GM23338 (cell line): ENCODE measurements at regions not wholly inside any gene's neighbourhood (a gene's known extent, or its start where the extent isn't known, plus 50 kb on each side); places are given as distances from the start of the nearest gene placed in this dataset.

Experiments
- ATAC-seq: fragments of 200-7000 bp; cut with Tn5 transposase; 3 replicates; pipeline ENCODE4 v1.9.1; 2020
- DNase-seq: peaks from one replicate; pipeline ENCODE4 v3.0.0-alpha.2; 2015; ENCODE audit warnings: low spot score
- H2AFZ ChIP-seq: fragments of 200-600 bp; sonication (generic); 2 replicates; pipeline ENCODE4 v1.8.0; 2016; ENCODE audit warnings: antibody characterized with exemption, mild to moderate bottlenecking, moderate library complexity
- H3F3A ChIP-seq: fragments of 200-600 bp; sonication (generic); replicated peaks from 2 replicates; pipeline ENCODE4 v1.8.0; 2017; ENCODE audit warnings: antibody characterized with exemption, mixed run types, low read depth
- H3K27ac ChIP-seq: fragments of 200-600 bp; sonication (generic); 2 replicates; pipeline ENCODE4 v1.6.1; 2016; ENCODE audit warnings: low read depth
- H3K27me3 ChIP-seq: fragments of 200-600 bp; sonication (generic); 2 replicates; pipeline ENCODE4 v1.8.0; 2016; ENCODE audit warnings: mild to moderate bottlenecking, mixed run types, moderate library complexity; ENCODE audit not compliant: insufficient read depth
- H3K36me3 ChIP-seq: fragments of 200-600 bp; sonication (generic); 2 replicates; pipeline ENCODE4 v1.8.0; 2016; ENCODE audit warnings: mild to moderate bottlenecking; ENCODE audit not compliant: insufficient read depth
- H3K4me1 ChIP-seq: fragments of 200-600 bp; sonication (generic); 2 replicates; pipeline ENCODE4 v1.8.0; 2016; ENCODE audit warnings: mild to moderate bottlenecking, moderate library complexity; ENCODE audit not compliant: insufficient read depth
- H3K4me2 ChIP-seq: fragments of 200-600 bp; sonication (generic); 2 replicates; pipeline ENCODE4 v1.7.1; 2017; ENCODE audit warnings: mixed run types
- H3K4me3 ChIP-seq: fragments of 200-600 bp; sonication (generic); 2 replicates; pipeline ENCODE4 v1.6.1; 2016; ENCODE audit warnings: mixed run types
- H3K79me2 ChIP-seq: fragments of 200-600 bp; sonication (generic); replicated peaks from 2 replicates; pipeline ENCODE4 v1.8.0; 2017; ENCODE audit warnings: mild to moderate bottlenecking; ENCODE audit not compliant: insufficient read depth
- H3K9me2 ChIP-seq: fragments of 200-600 bp; sonication (generic); 2 replicates; pipeline ENCODE4 v1.8.0; 2017; ENCODE audit not compliant: insufficient read depth
- H4K20me1 ChIP-seq: fragments of 200-600 bp; sonication (generic); replicated peaks from 2 replicates; pipeline ENCODE4 v1.8.0; 2017; ENCODE audit warnings: mild to moderate bottlenecking; ENCODE audit not compliant: insufficient read depth
- H3K27ac Mint-ChIP-seq: 2 replicates; pipeline ENCODE4 v1.8.0; 2020; ENCODE audit warnings: inconsistent platforms, mild to moderate bottlenecking, moderate library complexity, mixed read lengths
- H3K27me3 Mint-ChIP-seq: 3 replicates; pipeline ENCODE4 v1.8.0; 2022; ENCODE audit warnings: low read depth, mild to moderate bottlenecking, moderate library complexity, mixed read lengths, inconsistent platforms; ENCODE audit not compliant: insufficient read depth, poor library complexity
- H3K36me3 Mint-ChIP-seq: 3 replicates; pipeline ENCODE4 v1.8.0; 2021; ENCODE audit warnings: low read depth, mild to moderate bottlenecking, inconsistent platforms, moderate library complexity, mixed read lengths
- H3K4me1 Mint-ChIP-seq: 3 replicates; pipeline ENCODE4 v1.8.0; 2020; ENCODE audit warnings: mild to moderate bottlenecking, inconsistent platforms, mixed read lengths
- H3K4me3 Mint-ChIP-seq: 3 replicates; pipeline ENCODE4 v1.8.0; 2021; ENCODE audit warnings: moderate library complexity, mild to moderate bottlenecking, inconsistent platforms, mixed read lengths
- H3K9me3 Mint-ChIP-seq: 3 replicates; pipeline ENCODE4 v1.8.0; 2020; ENCODE audit warnings: moderate library complexity, mild to moderate bottlenecking, inconsistent platforms, mixed read lengths
- EZH2 ChIP-seq: fragments of 200-600 bp; sonication (generic); IDR thresholded peaks from one replicate; pipeline ENCODE4 v1.8.0; 2017; ENCODE audit warnings: antibody characterized with exemption, mild to moderate bottlenecking, low read depth; ENCODE audit not compliant: unreplicated experiment
- EZH2phosphoT487 ChIP-seq: fragments of 200-600 bp; sonication (generic); IDR thresholded peaks from one replicate; pipeline ENCODE4 v1.8.1; 2018; ENCODE audit warnings: antibody characterized with exemption; ENCODE audit not compliant: unreplicated experiment
- JUNB ChIP-seq: IDR thresholded peaks from one replicate; pipeline ENCODE4 v1.6.1; 2016; ENCODE audit warnings: antibody characterized with exemption; ENCODE audit not compliant: unreplicated experiment
- NANOG ChIP-seq: IDR thresholded peaks from 2 replicates; pipeline ENCODE4 v1.6.1; 2016; ENCODE audit warnings: antibody characterized with exemption, borderline replicate concordance
- POLR2AphosphoS5 ChIP-seq: IDR thresholded peaks from 2 replicates; pipeline ENCODE4 v1.6.1; 2016; ENCODE audit warnings: antibody characterized with exemption, low read depth
- TF ChIP-seq, protein P1 (sequence below), 2 experiments: fragments of 200-600 bp in 1 of 2; sonication (generic) in 1 of 2; conservative IDR thresholded peaks; 2 replicates each; pipeline versions ENCODE4 v1.5.1 to v1.6.1; 2016 to 2017; ENCODE audit warnings: antibody characterized with exemption in 2 of 2, low read depth in 2 of 2, mild to moderate bottlenecking in 2 of 2, moderate library complexity in 1 of 2
- TF ChIP-seq, protein P2 (sequence below): IDR thresholded peaks from one replicate; pipeline ENCODE4 v1.6.1; 2018; ENCODE audit warnings: antibody characterized with exemption; ENCODE audit not compliant: unreplicated experiment
- TF ChIP-seq, protein P3 (sequence below): fragments of 250-450 bp; sonication (Bioruptor Pico); IDR thresholded peaks from 2 replicates; pipeline ENCODE4 v1.5.0; 2020; ENCODE audit warnings: mild to moderate bottlenecking, moderate library complexity

- TF ChIP-seq, protein P1, sequence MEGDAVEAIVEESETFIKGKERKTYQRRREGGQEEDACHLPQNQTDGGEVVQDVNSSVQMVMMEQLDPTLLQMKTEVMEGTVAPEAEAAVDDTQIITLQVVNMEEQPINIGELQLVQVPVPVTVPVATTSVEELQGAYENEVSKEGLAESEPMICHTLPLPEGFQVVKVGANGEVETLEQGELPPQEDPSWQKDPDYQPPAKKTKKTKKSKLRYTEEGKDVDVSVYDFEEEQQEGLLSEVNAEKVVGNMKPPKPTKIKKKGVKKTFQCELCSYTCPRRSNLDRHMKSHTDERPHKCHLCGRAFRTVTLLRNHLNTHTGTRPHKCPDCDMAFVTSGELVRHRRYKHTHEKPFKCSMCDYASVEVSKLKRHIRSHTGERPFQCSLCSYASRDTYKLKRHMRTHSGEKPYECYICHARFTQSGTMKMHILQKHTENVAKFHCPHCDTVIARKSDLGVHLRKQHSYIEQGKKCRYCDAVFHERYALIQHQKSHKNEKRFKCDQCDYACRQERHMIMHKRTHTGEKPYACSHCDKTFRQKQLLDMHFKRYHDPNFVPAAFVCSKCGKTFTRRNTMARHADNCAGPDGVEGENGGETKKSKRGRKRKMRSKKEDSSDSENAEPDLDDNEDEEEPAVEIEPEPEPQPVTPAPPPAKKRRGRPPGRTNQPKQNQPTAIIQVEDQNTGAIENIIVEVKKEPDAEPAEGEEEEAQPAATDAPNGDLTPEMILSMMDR (conservative IDR thresholded peaks at IDR 0.05; ENCODE audit: low read depth in 2 of 2), result no peak
- TF ChIP-seq EZH2phosphoT487 (no peak), EZH2 (no peak)
- TF ChIP-seq, protein P2, sequence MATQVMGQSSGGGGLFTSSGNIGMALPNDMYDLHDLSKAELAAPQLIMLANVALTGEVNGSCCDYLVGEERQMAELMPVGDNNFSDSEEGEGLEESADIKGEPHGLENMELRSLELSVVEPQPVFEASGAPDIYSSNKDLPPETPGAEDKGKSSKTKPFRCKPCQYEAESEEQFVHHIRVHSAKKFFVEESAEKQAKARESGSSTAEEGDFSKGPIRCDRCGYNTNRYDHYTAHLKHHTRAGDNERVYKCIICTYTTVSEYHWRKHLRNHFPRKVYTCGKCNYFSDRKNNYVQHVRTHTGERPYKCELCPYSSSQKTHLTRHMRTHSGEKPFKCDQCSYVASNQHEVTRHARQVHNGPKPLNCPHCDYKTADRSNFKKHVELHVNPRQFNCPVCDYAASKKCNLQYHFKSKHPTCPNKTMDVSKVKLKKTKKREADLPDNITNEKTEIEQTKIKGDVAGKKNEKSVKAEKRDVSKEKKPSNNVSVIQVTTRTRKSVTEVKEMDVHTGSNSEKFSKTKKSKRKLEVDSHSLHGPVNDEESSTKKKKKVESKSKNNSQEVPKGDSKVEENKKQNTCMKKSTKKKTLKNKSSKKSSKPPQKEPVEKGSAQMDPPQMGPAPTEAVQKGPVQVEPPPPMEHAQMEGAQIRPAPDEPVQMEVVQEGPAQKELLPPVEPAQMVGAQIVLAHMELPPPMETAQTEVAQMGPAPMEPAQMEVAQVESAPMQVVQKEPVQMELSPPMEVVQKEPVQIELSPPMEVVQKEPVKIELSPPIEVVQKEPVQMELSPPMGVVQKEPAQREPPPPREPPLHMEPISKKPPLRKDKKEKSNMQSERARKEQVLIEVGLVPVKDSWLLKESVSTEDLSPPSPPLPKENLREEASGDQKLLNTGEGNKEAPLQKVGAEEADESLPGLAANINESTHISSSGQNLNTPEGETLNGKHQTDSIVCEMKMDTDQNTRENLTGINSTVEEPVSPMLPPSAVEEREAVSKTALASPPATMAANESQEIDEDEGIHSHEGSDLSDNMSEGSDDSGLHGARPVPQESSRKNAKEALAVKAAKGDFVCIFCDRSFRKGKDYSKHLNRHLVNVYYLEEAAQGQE, result no peak
Observed at GRCh38 chr14:22282949-22283348, 306.1 kb downstream of the DAD1 start (continued).

DNA sequence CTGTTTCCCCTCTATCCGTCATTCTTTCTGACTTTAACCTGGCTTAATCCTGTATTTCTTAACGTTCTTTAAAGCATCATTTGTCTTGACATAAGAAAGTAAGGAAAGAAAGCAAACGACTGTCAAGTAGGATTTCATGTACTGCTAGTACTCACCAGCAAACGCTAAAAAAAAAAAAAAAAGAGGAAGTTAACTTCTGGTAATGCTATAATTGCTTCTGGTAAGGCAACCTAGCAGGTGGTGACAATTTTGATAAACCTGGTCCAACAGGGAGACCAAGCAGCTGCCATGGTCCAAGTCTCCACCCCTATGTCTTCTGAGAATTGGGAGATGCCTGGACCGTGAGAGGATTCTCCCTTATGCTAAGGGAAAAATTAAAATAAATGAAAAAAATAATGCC is 306.6 kb downstream of the DAD1 start:
- H3K9me2 ChIP-seq, result peaks cover 7% of the 10 kb centered on the region; the same call in 1 of the 2 replicates
- H3K27ac ChIP-seq, result no peak overlapping the region
- H3K4me2 ChIP-seq, result no peak overlapping the region
- Mint-ChIP-seq H3K27me3 (peaks cover 3% of the 10 kb centered on the region), H3K4me3 (no peak overlapping the region), H3K36me3 (no peaks in the 10 kb centered on the region), H3K9me3 (no peaks in the 10 kb centered on the region), H3K27ac (no peak overlapping the region), H3K4me1 (peaks cover 12% of the 10 kb centered on the region)
- H2AFZ ChIP-seq, result no peak overlapping the region
- H3K79me2 ChIP-seq, result no peaks in the 10 kb centered on the region
- DNase-seq (no peak), ATAC-seq (no peak)
- 0 out of 2 replicates have a peak, but pooled peaks cover 3% of the 10 kb centered on the region for H3K4me1 ChIP-seq
- no peaks in the 10 kb centered on the region for H3F3A ChIP-seq
- no peak overlapping the region for H3K4me3 ChIP-seq
- H4K20me1 ChIP-seq, result no peaks in the 10 kb centered on the region
- no peaks in the 10 kb centered on the region for H3K36me3 ChIP-seq
- no peaks in the 10 kb centered on the region for H3K27me3 ChIP-seq
- no peak for TF ChIP-seq JUNB
- TF ChIP-seq, protein P3, sequence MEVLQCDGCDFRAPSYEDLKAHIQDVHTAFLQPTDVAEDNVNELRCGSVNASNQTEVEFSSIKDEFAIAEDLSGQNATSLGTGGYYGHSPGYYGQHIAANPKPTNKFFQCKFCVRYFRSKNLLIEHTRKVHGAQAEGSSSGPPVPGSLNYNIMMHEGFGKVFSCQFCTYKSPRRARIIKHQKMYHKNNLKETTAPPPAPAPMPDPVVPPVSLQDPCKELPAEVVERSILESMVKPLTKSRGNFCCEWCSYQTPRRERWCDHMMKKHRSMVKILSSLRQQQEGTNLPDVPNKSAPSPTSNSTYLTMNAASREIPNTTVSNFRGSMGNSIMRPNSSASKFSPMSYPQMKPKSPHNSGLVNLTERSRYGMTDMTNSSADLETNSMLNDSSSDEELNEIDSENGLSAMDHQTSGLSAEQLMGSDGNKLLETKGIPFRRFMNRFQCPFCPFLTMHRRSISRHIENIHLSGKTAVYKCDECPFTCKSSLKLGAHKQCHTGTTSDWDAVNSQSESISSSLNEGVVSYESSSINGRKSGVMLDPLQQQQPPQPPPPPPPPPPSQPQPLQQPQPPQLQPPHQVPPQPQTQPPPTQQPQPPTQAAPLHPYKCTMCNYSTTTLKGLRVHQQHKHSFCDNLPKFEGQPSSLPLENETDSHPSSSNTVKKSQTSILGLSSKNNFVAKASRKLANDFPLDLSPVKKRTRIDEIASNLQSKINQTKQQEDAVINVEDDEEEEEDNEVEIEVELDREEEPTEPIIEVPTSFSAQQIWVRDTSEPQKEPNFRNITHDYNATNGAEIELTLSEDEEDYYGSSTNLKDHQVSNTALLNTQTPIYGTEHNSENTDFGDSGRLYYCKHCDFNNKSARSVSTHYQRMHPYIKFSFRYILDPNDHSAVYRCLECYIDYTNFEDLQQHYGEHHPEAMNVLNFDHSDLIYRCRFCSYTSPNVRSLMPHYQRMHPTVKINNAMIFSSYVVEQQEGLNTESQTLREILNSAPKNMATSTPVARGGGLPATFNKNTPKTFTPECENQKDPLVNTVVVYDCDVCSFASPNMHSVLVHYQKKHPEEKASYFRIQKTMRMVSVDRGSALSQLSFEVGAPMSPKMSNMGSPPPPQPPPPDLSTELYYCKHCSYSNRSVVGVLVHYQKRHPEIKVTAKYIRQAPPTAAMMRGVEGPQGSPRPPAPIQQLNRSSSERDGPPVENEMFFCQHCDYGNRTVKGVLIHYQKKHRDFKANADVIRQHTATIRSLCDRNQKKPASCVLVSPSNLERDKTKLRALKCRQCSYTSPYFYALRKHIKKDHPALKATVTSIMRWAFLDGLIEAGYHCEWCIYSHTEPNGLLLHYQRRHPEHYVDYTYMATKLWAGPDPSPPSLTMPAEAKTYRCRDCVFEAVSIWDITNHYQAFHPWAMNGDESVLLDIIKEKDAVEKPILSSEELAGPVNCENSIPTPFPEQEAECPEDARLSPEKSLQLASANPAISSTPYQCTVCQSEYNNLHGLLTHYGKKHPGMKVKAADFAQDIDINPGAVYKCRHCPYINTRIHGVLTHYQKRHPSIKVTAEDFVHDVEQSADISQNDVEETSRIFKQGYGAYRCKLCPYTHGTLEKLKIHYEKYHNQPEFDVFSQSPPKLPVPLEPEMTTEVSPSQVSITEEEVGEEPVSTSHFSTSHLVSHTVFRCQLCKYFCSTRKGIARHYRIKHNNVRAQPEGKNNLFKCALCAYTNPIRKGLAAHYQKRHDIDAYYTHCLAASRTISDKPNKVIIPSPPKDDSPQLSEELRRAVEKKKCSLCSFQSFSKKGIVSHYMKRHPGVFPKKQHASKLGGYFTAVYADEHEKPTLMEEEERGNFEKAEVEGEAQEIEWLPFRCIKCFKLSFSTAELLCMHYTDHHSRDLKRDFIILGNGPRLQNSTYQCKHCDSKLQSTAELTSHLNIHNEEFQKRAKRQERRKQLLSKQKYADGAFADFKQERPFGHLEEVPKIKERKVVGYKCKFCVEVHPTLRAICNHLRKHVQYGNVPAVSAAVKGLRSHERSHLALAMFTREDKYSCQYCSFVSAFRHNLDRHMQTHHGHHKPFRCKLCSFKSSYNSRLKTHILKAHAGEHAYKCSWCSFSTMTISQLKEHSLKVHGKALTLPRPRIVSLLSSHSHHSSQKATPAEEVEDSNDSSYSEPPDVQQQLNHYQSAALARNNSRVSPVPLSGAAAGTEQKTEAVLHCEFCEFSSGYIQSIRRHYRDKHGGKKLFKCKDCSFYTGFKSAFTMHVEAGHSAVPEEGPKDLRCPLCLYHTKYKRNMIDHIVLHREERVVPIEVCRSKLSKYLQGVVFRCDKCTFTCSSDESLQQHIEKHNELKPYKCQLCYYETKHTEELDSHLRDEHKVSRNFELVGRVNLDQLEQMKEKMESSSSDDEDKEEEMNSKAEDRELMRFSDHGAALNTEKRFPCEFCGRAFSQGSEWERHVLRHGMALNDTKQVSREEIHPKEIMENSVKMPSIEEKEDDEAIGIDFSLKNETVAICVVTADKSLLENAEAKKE (CRISPR knock-in tag), result no peak
- no peak for TF ChIP-seq NANOG
- TF ChIP-seq EZH2phosphoT487, result no peak
- TF ChIP-seq, protein P1 (conservative IDR thresholded peaks at IDR 0.05; ENCODE audit: low read depth in 2 of 2), result no peak
- TF ChIP-seq POLR2AphosphoS5, result no peak
